Caco-2 (cell line): ENCODE measurements at regions not wholly inside any gene's neighbourhood (a gene's known extent, or its start where the extent isn't known, plus 50 kb on each side); places are given as distances from the start of the nearest gene placed in this dataset.

Experiments
- BruUV-seq: library from RNA; stranded (reverse); fragments of 400-500 nt; replicated peaks from 2 replicates; lab custom pipeline; 2021; lab: Mats Ljungman, UMichigan
- CTCF ChIA-PET: fragments of 300-600 bp; sonication (Branson Sonifier 250); formaldehyde crosslinking; loops from one replicate; lab custom pipeline; 2022; ENCODE audit warnings: antibody characterized with exemption; lab: Charles Lee
- POLR2A ChIA-PET: fragments of 300-600 bp; sonication (Branson Sonifier 250); formaldehyde crosslinking; loops from one replicate; lab custom pipeline; 2022; ENCODE audit warnings: antibody characterized with exemption; lab: Charles Lee
- DNase-seq, 2 experiments: peaks; one replicate each; pipeline versions ENCODE4 v3.0.0 to v3.0.0-alpha.2; 2020 to 2022
- H3K27me3 ChIP-seq: replicated peaks from 2 replicates; pipeline ENCODE4 v1.6.0; 2011; ENCODE audit warnings: low read length; ENCODE audit not compliant: control insufficient read depth, insufficient read depth
- H3K36me3 ChIP-seq: 2 replicates; pipeline ENCODE4 v1.5.1; 2011; ENCODE audit warnings: low read length; ENCODE audit not compliant: control insufficient read depth, insufficient read depth
- H3K4me1 ChIP-seq: fragments of 250-450 bp; sonication (Bioruptor Pico); 2 replicates; pipeline ENCODE4 v1.5.1; 2020; ENCODE audit warnings: mild to moderate bottlenecking
- H3K4me3 ChIP-seq: 2 replicates; pipeline ENCODE4 v1.5.1; 2011; ENCODE audit warnings: low read depth, mild to moderate bottlenecking, control low read depth, low read length
- H3K9me3 ChIP-seq: fragments of 250-450 bp; sonication (Bioruptor Pico); 2 replicates; pipeline ENCODE4 v1.5.1; 2020; ENCODE audit warnings: mild to moderate bottlenecking, moderate library complexity
- H3K27ac Mint-ChIP-seq: one replicate; pipeline ENCODE4 v1.8.0; 2022; ENCODE audit warnings: mixed read lengths; ENCODE audit not compliant: unreplicated experiment
- H3K27me3 Mint-ChIP-seq: one replicate; pipeline ENCODE4 v1.8.0; 2022; ENCODE audit warnings: mixed read lengths; ENCODE audit not compliant: insufficient read depth, unreplicated experiment
- H3K36me3 Mint-ChIP-seq: one replicate; pipeline ENCODE4 v1.8.0; 2022; ENCODE audit warnings: mild to moderate bottlenecking, mixed read lengths; ENCODE audit not compliant: insufficient read depth, unreplicated experiment
- H3K4me1 Mint-ChIP-seq: one replicate; pipeline ENCODE4 v1.8.0; 2022; ENCODE audit warnings: low read depth, mixed read lengths; ENCODE audit not compliant: unreplicated experiment
- H3K4me3 Mint-ChIP-seq: one replicate; pipeline ENCODE4 v1.8.0; 2022; ENCODE audit warnings: mild to moderate bottlenecking, moderate library complexity, mixed read lengths; ENCODE audit not compliant: unreplicated experiment
- H3K9me3 Mint-ChIP-seq: one replicate; pipeline ENCODE4 v1.8.0; 2022; ENCODE audit warnings: mixed read lengths; ENCODE audit not compliant: unreplicated experiment
- intact Hi-C: fragments of 100-400 bp; cut with micrococcal nuclease; formaldehyde crosslinking; loops from one replicate; pipeline ENCODE4 v1.10.0; 2022; ENCODE audit not compliant: unreplicated experiment
- TF ChIP-seq, protein P1 (sequence below), 2 experiments: fragments of 200-600 bp in 1 of 2; IDR thresholded peaks; 1 replicate in 1 of 2; 2 replicates in 1 of 2; pipeline versions ENCODE4 v1.5.1 to v1.8.0; 2011 to 2022; ENCODE audit warnings: antibody characterized with exemption in 1 of 2, control low read depth in 1 of 2, inconsistent platforms in 1 of 2, low read depth in 1 of 2, low read length in 1 of 2, mild to moderate bottlenecking in 1 of 2, moderate library complexity in 1 of 2; ENCODE audit not compliant: insufficient read depth in 1 of 2, severe bottlenecking in 1 of 2, unreplicated experiment in 1 of 2

DNA sequence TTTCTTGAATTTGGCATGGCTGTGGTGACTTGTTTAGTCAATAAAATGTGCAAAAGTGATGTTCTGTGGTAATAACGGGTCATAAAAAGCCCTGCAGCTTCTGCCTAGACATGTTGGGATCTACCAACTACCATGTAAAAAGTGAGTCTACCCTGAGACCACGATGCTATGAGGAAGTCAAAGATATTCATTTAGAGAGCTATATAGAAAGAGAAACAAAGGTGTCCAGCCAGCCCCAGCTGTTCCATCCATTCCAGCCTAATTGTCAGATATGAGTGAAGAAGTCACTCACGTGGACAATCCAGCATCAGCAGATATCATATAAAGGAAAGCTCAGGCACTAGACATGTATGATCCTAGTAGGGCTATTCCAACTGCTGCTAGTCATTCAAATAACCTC, 117.2 kb upstream of the SSTR1 start:
- H3K4me3 ChIP-seq, result no peak overlapping the region
- H3K27me3 ChIP-seq, result no peaks in the 10 kb centered on the region
- Mint-ChIP-seq H3K27me3 (no peaks in the 10 kb centered on the region), H3K9me3 (peaks cover 16% of the 10 kb centered on the region), H3K4me1 (no peaks in the 10 kb centered on the region), H3K36me3 (no peaks in the 10 kb centered on the region), H3K27ac (no peak overlapping the region), H3K4me3 (no peak overlapping the region)
- ChIA-PET POLR2A (no interaction called here), CTCF (no interaction called here)
- TF ChIP-seq, protein P1, sequence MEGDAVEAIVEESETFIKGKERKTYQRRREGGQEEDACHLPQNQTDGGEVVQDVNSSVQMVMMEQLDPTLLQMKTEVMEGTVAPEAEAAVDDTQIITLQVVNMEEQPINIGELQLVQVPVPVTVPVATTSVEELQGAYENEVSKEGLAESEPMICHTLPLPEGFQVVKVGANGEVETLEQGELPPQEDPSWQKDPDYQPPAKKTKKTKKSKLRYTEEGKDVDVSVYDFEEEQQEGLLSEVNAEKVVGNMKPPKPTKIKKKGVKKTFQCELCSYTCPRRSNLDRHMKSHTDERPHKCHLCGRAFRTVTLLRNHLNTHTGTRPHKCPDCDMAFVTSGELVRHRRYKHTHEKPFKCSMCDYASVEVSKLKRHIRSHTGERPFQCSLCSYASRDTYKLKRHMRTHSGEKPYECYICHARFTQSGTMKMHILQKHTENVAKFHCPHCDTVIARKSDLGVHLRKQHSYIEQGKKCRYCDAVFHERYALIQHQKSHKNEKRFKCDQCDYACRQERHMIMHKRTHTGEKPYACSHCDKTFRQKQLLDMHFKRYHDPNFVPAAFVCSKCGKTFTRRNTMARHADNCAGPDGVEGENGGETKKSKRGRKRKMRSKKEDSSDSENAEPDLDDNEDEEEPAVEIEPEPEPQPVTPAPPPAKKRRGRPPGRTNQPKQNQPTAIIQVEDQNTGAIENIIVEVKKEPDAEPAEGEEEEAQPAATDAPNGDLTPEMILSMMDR (IDR thresholded peaks at IDR 0.05; ENCODE audit: insufficient read depth in 1 of 2, low read depth in 1 of 2, low read length in 1 of 2, severe bottlenecking in 1 of 2, unreplicated experiment in 1 of 2), result no peak
- H3K9me3 ChIP-seq, result peaks cover 6% of the 10 kb centered on the region; the same call in 1 of the 2 replicates
- BruUV-seq, result no TSS peak
- DNase-seq, result no peak
- H3K4me1 ChIP-seq, result no peaks in the 10 kb centered on the region
- H3K36me3 ChIP-seq, result no peaks in the 10 kb centered on the region
- intact Hi-C loops, result no loop called here

DNA sequence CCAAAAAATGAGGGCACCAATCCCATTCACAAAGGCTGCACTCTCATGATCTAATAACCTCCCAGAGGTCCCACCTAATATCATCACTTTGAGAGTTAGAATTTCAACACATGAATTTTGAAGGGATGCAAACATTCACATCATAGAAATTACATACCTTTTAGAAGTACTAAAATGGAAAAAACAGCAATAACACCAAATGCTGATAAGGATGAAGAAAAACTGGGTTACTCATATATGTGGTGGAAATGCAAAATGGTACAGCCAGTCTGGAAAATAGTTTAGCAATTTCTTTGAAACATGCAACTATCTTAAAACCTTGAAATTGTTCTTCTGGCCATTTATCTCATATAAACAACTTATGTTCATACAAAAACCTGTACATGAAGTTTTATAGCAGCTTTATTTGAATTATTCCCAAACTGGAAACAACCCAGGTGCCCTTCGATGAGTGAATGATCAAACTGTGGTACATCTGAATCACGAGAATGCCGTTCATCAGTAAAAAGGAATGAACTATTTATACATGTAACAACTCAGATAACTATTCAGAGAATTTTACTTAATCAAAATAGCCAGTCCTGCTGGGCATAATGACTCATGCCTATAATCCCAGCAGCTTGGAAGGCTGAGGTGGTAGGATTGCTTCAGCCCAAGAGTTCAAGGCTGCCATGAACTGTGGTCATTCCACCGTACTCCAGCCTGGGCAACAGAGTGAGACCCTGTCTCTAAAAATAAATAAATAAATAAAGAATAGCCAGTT, 109.4 kb upstream of the SSTR1 start:
- POLR2A ChIA-PET, result no interaction called here
- no TSS peak for BruUV-seq

DNA sequence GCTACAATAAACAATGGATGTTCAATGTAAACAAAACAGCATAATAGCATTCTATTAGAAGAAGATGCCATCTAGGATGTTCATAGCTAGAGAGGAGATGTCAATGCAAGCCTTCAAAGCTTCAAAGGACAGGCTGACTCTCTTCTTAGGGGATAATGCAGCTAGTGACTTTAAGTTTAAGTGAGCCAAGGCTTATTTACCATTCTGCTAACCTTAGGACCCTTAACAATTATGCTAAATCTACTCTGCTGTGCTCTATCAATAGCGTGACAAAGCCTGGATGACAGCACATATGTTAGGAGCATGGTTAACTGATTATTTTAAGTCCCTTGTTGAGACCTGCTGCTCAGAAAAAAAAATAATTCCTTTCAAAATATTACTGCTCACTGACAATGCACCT, 106.0 kb upstream of the SSTR1 start:
- CTCF ChIA-PET, result no interaction called here

More for the DNA sequence above, 109.4 kb upstream of the SSTR1 start:
- Mint-ChIP-seq H3K9me3 (peaks cover 24% of the 10 kb centered on the region), H3K27ac (no peak overlapping the region), H3K4me1 (no peaks in the 10 kb centered on the region), H3K4me3 (no peak overlapping the region), H3K27me3 (no peaks in the 10 kb centered on the region), H3K36me3 (no peaks in the 10 kb centered on the region)
- no peak for DNase-seq
- intact Hi-C loops, result no loop called here
- H3K4me3 ChIP-seq, result no peak overlapping the region
- TF ChIP-seq, protein P1 (IDR thresholded peaks at IDR 0.05; ENCODE audit: insufficient read depth in 1 of 2, low read depth in 1 of 2, low read length in 1 of 2, severe bottlenecking in 1 of 2, unreplicated experiment in 1 of 2), result no peak
- H3K9me3 ChIP-seq, result peaks cover 6% of the 10 kb centered on the region; the same call in 1 of the 2 replicates
- CTCF ChIA-PET, result no interaction called here
- H3K4me1 ChIP-seq, result no peaks in the 10 kb centered on the region
- no peaks in the 10 kb centered on the region for H3K27me3 ChIP-seq
- no peaks in the 10 kb centered on the region for H3K36me3 ChIP-seq

More for the DNA sequence above, 106.0 kb upstream of the SSTR1 start:
- Mint-ChIP-seq H3K9me3 (peaks cover 9% of the 10 kb centered on the region), H3K36me3 (no peaks in the 10 kb centered on the region), H3K4me1 (no peaks in the 10 kb centered on the region), H3K4me3 (no peak overlapping the region), H3K27ac (no peak overlapping the region), H3K27me3 (no peaks in the 10 kb centered on the region)
- Histone ChIP-seq H3K9me3 (no peaks in the 10 kb centered on the region), H3K36me3 (no peaks in the 10 kb centered on the region), H3K27me3 (no peaks in the 10 kb centered on the region), H3K4me1 (no peaks in the 10 kb centered on the region), H3K4me3 (no peak overlapping the region)
- intact Hi-C loops, result no loop called here
- POLR2A ChIA-PET, result no interaction called here
- DNase-seq, result no peak
- TF ChIP-seq, protein P1 (IDR thresholded peaks at IDR 0.05; ENCODE audit: insufficient read depth in 1 of 2, low read depth in 1 of 2, low read length in 1 of 2, severe bottlenecking in 1 of 2, unreplicated experiment in 1 of 2), result no peak
- BruUV-seq, result no TSS peak
